Epithelial cell of esophagus (primary cell): ENCODE measurements at regions not wholly inside any gene's neighbourhood (a gene's known extent, or its start where the extent isn't known, plus 50 kb on each side); places are given as distances from the start of the nearest gene placed in this dataset.

Experiments used
- DNase-seq: peaks from one replicate; pipeline ENCODE4 v3.0.0; 2010; ENCODE audit warnings: low read depth
- H3K4me3 ChIP-seq: 2 replicates; pipeline ENCODE4 v1.5.1; 2011; ENCODE audit warnings: mild to moderate bottlenecking, low read length, control low read depth
- TF ChIP-seq, protein P1 (sequence below): IDR thresholded peaks from 2 replicates; pipeline ENCODE4 v1.5.1; 2011; ENCODE audit warnings: low read depth, mild to moderate bottlenecking, low read length, control low read depth, inconsistent platforms; ENCODE audit not compliant: insufficient read depth; ENCODE audit errors: missing control alignments

DNA sequence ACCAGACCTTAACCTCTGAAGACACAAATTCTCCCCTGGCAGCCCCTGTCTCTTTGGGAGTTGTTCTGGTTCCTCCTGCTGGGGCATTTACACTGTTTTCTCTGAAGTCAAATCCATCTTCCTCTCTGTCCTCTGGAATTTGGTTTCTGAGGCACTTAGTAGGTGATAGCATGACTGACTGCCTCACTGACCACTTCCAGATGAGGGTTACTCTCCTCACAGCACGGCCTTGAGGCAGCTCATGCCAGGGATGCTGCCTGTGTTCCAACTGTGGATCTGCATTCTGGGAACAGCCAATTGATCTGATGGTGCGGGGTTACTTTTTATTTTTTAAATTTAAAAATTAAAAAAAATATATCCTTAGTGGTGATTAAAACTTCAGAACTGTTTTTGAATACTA lies 140.9 kb upstream of the ROPN1 start:
- TF ChIP-seq, protein P1, sequence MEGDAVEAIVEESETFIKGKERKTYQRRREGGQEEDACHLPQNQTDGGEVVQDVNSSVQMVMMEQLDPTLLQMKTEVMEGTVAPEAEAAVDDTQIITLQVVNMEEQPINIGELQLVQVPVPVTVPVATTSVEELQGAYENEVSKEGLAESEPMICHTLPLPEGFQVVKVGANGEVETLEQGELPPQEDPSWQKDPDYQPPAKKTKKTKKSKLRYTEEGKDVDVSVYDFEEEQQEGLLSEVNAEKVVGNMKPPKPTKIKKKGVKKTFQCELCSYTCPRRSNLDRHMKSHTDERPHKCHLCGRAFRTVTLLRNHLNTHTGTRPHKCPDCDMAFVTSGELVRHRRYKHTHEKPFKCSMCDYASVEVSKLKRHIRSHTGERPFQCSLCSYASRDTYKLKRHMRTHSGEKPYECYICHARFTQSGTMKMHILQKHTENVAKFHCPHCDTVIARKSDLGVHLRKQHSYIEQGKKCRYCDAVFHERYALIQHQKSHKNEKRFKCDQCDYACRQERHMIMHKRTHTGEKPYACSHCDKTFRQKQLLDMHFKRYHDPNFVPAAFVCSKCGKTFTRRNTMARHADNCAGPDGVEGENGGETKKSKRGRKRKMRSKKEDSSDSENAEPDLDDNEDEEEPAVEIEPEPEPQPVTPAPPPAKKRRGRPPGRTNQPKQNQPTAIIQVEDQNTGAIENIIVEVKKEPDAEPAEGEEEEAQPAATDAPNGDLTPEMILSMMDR = no peak
- no peak overlapping the region for H3K4me3 ChIP-seq
- DNase-seq = no peak

DNA sequence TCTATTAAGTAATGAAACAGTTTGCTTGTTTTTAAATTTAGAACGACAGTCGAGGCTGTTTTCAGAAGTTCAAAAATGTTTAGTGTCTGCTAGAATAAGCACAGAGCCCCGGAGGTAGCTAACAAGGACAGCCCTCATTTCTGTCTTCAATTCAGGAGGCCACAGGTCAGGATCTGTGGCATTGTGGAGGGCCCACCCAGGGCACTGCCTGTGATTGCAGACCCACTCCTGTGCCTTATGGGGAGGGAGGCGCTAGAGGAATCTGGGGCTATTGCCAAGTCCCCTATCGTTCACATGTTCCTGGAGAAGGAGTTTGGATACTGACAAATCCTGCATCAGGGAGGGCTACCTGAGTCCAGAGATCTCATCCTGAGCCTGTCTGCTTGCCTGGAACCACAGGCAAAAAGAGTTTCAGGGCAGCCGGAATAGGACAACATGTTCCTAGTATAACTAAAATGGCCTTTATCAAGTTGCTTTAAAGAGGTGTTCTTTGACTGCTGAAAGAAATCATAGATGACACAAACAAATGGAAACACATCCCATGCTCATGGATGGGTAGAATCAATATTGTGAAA lies 141.5 kb upstream of the ROPN1 start:
- no peak overlapping the region for H3K4me3 ChIP-seq
- TF ChIP-seq, protein P1 = no peak
- DNase-seq = no peak

DNA sequence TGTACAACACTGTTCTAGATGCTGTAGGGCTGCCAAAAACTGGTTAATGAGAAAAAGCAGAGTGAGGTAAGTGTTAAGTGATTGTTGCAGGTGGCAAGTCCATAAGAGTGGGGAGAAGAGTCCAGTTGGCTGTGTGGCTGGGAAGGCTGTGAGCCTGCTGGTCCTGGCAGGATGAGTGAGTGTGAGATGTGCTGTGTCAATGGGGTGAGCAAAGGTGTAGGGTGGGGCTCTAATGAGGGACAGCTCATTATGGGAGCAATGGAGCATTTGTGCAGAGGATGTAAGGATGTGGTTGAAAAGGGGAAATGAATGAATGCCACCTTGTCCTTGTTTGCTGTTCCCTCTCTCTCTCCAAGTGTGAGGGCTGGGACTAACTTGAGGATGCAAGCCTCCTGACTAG lies 145.3 kb upstream of the ROPN1 start:
- H3K4me3 ChIP-seq = no peak overlapping the region
- DNase-seq = no peak
- TF ChIP-seq, protein P1 = no peak

DNA sequence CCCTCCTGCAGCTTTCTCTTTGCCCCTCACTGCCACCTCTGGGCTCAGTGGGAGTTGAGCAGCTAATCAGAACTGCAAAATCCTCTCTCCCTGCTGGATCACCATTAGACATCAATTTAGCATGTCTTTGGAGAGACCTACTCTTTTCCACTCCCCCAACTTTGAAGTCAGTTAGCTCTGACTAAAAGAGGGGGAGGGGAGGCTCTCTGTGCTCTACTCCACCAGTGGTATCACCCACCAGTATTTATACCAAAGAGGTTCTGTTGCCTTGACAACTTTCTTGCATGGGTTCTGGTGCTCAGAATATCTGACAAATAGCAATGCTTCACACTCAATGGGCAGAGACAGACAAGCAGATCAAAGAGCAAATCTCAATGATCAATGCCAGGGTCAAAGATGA lies 146.2 kb upstream of the ROPN1 start:
- no peak for DNase-seq

DNA sequence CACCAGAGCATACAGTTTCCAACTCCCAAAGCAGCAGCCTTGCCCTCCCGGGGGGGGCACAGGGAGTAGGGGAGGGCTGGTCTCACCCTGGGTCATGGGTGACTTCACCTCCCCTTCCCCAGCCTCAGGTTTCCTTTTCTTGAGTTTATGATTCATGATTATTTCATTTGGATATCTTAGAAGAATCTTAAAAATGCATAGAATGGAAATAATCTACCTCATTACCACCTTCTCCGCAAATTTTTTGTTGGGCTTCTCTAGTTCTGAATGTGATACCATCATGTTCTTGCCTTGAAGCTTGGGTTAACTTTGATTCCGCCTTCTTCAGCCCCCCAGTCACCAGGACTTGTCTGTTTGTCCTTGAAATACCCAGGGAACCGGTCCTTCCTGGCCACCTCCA lies 148.8 kb upstream of the ROPN1 start:
- TF ChIP-seq, protein P1 = no peak
- no peak for DNase-seq
- H3K4me3 ChIP-seq = no peak overlapping the region

More for the DNA sequence above, 146.2 kb upstream of the ROPN1 start:
- no peak overlapping the region for H3K4me3 ChIP-seq
- TF ChIP-seq, protein P1 = no peak

DNA sequence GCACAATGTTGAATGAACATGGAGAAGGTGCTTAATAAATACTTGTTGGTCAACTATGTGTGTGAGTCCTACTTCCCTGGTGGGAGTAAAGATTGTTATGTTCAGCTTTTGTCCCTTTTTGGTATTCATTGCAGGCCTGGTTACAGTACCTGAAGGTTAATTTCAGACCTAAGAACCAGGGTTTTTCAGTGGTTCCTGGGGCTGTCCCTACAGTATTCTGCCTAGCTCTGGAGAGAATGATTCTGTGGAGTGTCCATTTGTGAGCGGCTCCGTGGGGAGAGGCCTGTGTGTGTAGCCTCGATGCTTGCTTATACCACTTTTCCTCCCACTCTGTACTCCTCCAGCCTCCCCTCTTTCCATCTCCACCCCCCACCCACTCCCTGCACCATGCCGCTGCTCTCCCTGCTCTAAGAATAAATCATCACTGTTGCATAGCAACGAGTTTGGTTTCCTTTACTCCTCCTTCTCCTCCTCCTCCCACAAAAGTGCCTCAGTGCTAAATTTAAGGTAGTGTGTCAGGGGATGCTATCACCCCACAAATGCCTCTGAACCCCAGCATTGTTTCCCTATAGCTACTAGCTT lies 150.6 kb upstream of the ROPN1 start:
- TF ChIP-seq, protein P1 = no peak
- DNase-seq = no peak
- no peak overlapping the region for H3K4me3 ChIP-seq

DNA sequence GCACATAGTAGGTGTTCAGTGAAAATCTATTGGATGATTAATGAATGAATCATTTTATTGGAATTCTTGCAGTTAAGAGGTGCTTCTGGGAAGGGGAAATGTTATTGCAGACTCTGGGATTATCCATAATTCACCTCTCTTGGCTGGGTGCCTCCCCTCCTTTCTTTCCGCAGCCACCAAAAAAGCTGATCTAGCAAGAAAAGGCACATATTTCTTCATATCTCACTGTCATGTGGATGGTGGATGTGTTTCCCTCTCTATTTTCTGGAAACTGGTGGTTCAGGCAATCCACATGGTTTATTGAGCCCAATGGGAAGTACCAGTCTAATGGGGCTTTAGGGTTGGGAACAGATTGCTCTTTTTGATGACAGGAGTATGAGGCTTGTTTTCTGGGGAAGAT lies 151.1 kb upstream of the ROPN1 start:
- TF ChIP-seq, protein P1 = no peak
- no peak overlapping the region for H3K4me3 ChIP-seq
- no peak for DNase-seq
